ENCODE measurements at regions not wholly inside any gene's neighbourhood (a gene's known extent, or its start where the extent isn't known, plus 50 kb on each side); places are given as distances from the start of the nearest gene placed in this dataset.

GRCh38 chr1:80994038-80994437 lies 806.7 kb upstream of the ADGRL2 start:
- TF ChIP-seq CTCF (IDR thresholded peaks at IDR 0.05) (no peak), POLR2A (IDR thresholded peaks at IDR 0.05) (no peak)

All from breast epithelium (tissue), 3 donors.